DMS153 (cell line): ENCODE measurements at regions not wholly inside any gene's neighbourhood (a gene's known extent, or its start where the extent isn't known, plus 50 kb on each side); places are given as distances from the start of the nearest gene placed in this dataset.
"Not testable (repeated sequence)": the region's sequence is repeated elsewhere in the genome, so short reads cannot be mapped to it uniquely, and the experiment has no call there.

Experiments used
- DNase-seq: peaks from one replicate; lab custom pipeline; 2025; lab: John Stamatoyannopoulos, UW

GRCh38 chr2:88396209-88396608 is 56.3 kb downstream of the FOXI3 start:
- DNase-seq: no peak

- DNase-seq: no peak
These were observed 74.9 kb downstream of the FOXI3 start for GRCh38 chr2:88377641-88377991.

GRCh38 chr2:88372042-88372441 is 80.5 kb downstream of the FOXI3 start:
- no peak for DNase-seq

- DNase-seq: not testable (repeated sequence)
These were observed 87.1 kb downstream of the FOXI3 start for GRCh38 chr2:88365408-88365807.

DNA sequence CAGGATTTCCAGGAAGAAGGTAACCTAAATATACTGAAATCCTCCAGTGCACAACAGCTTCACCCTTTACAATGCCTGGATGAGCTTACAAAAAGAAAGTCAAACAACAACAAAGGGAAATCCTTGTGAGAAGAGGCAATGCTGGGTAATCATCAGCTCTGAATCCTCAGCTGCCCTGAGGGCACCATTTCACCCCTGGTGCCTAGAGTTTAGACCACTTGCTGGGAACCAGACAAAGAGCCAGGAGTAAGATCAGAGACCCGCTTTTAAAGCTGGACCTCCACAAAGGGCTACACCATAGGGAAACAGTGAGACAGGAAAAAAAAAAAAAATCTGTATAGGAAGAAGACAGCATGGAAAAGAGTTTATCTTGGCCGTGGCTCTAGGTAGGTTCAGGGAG is 97.0 kb downstream of the FOXI3 start:
- no peak for DNase-seq

GRCh38 chr2:88351249-88351601 is 101.3 kb downstream of the FOXI3 start:
- no peak for DNase-seq

GRCh38 chr2:88350331-88351248 is 101.9 kb downstream of the FOXI3 start:
- no peak for DNase-seq

GRCh38 chr2:88345842-88346241 is 106.7 kb downstream of the FOXI3 start:
- no peak for DNase-seq

DNA sequence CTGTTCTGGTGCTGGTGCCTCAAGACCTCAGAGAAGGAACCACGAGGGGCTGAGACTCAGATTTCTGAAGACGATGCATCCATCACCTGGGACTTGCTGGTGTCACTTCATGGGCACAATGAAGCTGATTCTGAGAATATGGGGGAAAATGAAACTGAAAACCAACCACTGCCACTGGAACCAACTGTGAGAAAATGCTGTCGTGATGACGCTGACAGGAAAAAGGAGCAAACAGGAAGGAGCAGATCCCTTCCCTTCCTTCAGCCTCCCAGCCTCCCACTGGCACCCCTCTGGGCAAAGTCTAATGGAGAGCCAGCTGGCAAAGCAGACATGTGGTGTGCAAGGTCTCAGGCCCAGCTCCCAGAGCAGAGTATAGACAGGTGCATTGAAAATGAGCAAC is 109.7 kb downstream of the FOXI3 start:
- no peak for DNase-seq

- no peak for DNase-seq
These were observed 118.1 kb downstream of the FOXI3 start for GRCh38 chr2:88334418-88334817.

- no peak for DNase-seq
These were observed 121.3 kb downstream of the FOXI3 start for GRCh38 chr2:88331239-88331638.

GRCh38 chr2:88329815-88330603 is 122.5 kb downstream of the FOXI3 start:
- peak; percentile 86 for DNase-seq

- DNase-seq: no peak
These were observed 130.8 kb downstream of the FOXI3 start for GRCh38 chr2:88321449-88322248.

DNA sequence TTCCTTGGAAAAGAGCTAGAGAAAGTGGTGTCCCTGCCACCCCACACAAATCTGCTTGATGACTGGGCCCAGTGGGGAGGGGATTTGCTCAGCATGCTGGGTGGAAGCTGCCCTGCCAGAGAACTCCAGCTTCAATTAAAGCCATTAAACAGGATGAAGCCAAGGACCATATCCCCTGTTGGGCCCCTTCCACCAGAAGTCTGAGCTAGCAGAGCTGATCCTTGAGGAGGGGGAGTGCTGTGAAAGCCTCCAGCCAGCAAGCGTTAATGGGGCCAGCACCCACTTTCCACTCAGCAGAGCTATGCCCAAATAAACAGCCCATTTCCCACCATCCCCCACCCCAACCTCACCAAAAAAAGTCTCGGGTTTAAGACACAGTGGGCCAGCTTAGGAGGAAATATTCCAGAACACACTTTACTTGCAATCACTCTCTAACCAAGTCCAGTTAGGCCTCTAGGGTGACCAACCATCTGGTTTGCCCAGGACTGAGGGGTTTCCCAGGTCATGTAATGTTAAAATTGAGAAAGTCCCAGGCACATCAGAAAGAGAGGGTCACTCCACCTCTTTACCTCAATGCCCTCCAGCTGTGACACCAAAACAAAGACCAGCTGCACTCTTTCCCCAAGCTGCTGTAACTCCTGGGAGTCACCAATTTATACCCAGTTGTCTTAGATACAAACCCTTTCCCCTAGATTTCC is 132.3 kb downstream of the FOXI3 start:
- DNase-seq: no peak

- DNase-seq: no peak
These were observed 133.6 kb downstream of the FOXI3 start for GRCh38 chr2:88318956-88319330.

DNA sequence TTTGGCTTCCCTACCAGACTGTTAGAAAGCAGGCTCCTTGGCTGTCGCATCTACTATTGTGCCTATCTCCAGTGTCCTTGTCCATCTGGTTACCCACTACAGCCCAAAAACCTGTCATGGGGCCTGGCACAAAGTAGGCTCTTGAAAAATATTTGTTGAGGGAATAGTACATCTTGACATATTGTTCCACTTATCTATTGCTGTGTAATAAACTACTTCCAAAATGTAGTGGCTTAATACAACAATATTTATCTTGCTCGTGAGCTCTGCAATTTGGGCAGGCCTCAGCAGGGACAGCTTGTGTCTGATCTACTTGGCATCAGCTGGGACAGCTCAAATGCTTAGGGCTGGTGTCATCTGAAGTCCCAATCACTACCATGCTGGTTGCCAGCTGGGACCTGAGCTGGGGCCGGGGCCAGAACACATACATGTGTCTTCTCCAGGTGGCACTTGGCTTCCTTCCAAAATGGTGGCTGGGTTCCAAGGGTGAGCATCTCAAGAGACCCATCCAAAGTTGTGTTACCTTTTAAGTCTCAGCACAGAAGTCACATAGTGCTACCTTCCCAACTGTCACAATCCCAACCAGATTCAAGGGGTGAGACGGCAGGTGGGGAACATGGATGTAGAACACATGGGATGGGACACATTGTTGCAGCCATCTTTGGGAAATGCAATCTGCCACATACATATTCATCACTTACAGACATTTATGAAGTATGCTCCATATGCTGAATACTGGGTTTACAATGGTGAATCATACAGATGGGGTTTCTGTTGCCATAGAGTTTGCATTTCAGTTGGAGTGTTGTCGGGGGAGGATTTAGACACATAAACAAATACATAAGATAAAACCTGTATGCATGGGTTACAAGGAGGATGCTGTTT is 134.2 kb downstream of the FOXI3 start:
- DNase-seq: no peak

- DNase-seq: no peak
These were observed 140.6 kb downstream of the THNSL2 start for GRCh38 chr2:88310787-88311186.

DNA sequence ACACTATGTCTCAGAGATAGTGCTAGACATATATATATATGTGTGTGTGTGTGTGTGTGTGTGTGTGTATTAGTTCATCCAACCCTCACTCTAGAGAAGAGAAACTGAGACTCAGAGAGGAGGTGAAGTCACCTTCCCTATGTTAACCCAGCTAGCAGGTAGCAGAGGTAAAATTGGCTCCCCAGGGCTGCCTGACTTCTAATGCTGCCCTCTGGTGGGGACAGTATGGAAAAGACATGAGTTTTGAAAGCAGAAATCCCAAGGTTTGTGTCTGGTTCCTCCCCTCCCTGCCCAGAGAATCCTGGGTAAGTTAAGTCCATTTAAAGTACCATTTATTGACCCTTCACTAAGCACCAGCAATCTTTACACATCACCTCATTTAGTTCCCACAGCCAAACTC is 137.7 kb downstream of the THNSL2 start:
- DNase-seq: no peak

- no peak for DNase-seq
These were observed 133.7 kb downstream of the THNSL2 start for GRCh38 chr2:88303865-88304264.

- DNase-seq: no peak
These were observed 126.1 kb downstream of the THNSL2 start for GRCh38 chr2:88296247-88296646.
